NCI-H524 (cell line): ENCODE measurements at regions not wholly inside any gene's neighbourhood (a gene's known extent, or its start where the extent isn't known, plus 50 kb on each side); places are given as distances from the start of the nearest gene placed in this dataset.

ENCODE experiments used
- DNase-seq, 2 experiments: peaks; one replicate each; lab custom pipeline; 2025; lab: John Stamatoyannopoulos, UW

DNA sequence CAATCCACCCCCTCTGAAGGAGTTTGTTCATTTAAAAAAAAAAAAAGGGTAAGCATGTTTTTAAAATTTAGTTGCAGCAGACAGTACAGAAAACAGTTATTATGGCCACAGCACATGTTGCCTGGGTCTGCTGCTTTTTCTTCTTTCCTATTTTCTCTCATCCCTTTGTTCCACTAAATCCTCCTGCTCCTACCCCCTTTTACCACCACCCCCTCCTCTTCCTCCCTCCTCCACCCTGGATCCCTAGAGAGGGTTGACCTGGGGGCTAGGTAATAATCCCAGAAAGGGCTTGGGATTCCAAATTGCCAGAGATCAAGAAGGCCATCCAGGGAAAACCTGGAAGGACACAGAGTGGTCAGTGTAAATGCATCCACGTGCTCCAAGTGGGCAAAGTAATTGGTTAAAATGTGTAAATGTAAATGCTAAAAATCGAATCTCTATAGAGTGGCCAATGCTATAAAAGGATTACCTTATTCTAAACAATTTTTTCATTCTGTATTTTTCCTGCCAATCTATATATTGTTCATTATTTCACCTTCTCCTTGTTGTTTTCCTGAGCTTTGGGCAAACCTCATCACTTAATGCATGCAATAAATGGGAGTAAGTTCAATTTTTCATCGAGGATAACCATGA lies 89.0 kb upstream of the PIK3CG start:
- no peak for DNase-seq

DNA sequence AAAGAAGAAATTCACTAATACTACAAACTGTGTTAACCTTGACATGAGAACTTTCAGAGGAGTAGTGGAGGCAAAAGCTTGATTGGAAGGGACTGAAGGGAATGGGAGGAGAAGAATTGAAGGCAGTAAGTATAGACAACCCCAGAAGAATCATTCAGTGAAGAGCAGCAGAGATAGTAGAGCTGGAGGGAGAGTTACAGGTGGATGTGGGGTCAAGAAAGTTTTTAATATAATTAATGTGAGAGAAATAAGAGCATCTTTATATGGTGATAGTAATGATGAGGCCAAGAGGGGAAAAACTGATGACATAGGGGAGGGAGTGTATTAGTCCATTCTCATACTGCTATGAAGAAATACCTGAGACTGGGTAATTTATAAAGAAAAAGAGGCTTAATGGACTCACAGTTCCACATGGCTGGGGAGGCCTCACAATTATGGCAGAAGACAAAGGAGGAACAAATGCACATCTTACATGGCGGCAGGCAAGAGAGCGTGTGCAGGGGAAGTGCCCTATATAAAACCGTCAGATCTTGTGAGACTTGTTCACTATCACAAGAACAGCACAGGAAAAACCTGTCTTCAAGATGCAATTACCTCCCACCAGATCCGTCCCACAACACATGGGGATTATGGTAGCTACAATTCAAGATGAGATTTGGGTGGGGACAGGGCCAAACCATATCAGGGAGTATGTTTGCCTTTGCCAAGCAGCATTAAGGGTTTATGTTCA lies 88.3 kb upstream of the PIK3CG start:
- DNase-seq: no peak

DNA sequence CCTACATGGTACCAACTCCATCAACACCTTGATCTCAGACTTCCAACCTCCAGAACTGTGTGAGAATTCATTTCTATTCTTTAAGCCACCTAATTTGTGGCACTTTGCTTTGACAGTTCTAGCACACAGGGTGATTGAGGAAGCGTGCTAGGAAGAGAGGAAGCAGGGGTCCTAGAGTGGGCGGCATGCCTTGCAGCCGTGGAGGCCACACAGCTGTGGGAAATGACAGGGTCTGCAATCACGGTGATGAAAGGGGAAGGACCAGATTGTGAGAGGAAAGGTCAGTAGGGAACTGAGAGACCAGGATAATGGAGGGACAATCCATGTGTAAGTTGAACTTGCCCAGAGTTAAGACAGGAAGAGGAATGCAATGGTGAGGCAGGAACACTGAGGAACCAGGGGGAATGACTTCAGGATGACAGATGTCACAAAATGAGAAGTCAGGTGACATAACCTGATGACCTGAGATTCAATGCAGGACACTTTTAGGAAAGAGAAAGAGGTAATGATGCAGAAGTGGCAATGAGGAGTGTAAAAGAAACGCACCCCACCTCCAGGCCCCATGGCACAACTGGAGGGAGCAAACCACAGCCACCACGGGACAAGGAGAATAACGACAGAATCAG lies 87.3 kb upstream of the PIK3CG start:
- no peak for DNase-seq

DNA sequence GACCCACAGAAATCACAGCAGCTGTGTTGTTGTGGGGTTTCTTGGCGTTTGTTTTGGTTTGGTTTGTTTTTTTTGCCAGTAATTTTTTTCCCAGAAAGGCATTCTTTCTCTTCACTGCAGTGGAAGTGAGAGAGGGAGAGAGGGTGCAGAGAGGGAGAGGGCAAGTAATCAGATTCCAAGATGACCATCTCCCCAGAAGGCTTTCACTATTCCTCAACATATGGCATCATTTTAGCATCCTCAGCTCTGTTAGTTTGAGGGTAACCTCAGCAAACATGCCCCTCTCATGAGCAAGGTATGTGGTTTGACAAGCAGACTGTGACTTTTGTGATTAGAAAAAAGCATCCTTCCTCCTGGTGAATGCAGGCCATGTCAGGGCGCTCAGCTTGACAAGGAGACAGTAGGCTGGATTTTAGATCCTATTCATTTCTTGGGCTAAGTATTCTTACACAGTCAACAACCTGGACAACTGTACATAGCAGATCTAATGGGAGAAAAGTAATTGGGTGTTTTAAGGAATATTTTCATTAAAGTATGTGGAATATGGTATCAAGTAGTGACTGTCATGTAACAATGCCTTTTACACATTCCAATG lies 86.3 kb upstream of the PIK3CG start:
- no peak for DNase-seq

DNA sequence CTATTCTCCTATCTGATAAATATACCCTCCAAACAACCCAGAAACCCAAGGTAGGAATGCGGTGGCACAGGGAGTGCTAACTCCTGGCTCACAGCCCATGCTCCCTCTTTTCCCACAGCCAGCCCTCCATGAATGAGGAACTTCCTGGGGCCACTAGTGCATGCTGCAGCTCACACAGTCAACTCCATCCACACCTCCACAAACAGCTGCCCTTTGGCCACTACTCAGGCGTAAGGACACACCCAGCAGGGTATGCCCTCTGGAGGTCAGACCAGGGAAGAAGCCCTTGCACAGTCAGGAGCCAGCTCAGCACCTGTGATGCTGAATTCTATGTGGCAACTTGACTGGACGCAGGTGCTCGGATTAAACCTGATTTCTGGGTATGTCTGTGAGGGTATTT lies 85.2 kb upstream of the PIK3CG start:
- DNase-seq: no peak

DNA sequence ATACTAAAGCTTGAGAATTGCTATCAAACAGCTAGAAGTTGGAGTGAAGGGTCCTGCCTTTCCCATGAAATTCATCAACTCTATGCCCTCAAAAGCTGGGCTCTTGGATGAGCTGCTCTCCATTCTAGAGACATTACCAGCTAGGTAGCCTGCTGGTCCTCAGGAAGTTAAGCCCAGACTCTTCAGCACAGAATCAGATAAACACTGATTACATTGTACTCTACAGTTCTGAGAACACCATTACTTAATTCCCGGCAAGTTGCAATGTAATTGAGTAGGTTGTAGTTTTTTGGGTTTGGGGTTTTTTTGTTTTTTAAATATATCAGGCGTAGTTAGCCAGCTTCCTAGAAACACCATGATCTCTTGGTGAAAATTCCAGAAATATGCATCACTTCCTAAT lies 84.1 kb upstream of the PIK3CG start:
- no peak for DNase-seq

DNA sequence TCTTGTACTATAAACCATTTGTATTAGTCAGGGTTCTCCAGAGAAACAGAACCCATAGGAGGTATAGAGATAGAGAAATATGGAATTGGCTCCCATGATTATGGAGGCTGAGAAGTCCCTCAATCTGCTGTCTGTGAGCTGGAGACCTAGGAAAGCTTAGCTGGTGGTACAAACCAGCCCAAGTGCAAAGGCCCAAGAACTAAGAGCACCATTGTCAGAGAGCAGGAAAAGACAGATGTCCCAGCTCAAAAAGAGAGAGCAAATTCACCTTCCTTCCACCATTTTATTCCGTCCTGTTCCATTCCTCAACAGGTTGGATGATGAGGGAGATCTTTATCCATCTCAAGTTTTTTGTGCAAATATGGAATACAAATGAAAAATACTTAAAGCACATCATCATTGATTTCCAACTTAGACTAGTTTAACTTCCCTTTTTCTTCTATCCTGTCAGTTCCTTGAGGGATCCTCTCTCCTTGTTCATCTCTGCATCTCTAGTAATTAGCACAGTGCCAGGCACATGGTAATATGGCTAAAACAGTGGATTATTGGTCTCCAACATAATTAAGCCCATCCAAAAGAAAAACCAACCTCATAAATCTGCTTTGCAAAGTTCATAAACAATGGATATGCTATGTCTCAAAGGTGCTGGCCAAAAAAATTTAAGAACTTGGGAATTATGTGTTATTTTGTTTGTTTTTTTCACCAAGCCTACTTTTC lies 83.1 kb upstream of the PIK3CG start:
- DNase-seq: no peak

DNA sequence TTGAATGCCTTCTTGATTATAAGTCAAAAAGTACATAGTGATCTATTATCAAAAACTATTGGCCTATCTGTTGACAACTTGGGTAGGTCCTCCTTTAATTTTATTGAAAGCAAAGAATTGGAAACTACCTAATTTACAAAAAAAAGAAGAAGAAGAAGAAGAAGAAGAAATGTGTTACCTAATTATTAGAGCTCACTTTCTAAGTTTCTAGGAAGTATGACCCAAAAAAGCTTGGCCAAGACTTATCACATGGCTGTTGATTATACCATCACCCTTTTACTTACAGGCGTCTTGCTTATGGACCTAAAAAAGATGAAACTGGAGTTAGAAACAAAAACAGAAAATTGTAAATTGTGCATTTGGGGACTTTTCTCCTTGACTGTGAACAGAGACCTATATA lies 81.8 kb upstream of the PIK3CG start:
- DNase-seq: no peak

DNA sequence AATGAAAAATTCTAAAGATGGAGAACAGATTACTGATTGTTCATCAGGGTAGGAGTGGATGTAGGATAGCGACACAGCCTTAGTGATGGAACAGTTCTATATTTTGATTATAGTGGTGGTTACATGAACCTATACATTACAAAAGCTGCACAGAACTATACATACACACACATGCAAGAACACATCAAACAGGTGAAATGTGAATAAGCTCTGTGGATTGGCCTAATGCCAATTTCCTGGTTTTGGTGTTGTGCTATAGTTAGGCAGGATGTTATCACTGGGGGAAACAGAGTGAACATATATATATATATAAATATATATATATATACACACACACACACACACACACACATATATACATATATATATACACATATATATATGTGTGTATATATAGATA lies 76.4 kb upstream of the PIK3CG start:
- no peak for DNase-seq

DNA sequence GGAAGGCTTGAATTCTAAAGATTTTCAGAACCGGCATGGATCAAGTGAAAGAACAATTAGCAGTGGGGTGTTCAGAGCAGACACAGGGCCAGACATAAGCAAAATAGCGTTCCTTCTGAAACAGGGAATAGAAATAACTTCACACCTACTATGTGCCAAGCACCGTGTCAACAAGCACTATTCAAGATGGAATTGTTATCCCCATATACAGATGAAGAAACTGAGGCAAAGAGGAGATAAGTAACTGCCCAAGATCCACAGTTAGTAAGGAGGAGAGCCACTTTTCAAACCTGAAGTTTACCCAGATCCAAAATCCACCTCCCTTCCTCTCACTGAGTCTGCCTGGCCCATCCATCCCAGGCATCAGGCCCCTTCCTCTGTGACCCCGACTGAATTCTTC lies 73.6 kb upstream of the PIK3CG start:
- no peak for DNase-seq

DNA sequence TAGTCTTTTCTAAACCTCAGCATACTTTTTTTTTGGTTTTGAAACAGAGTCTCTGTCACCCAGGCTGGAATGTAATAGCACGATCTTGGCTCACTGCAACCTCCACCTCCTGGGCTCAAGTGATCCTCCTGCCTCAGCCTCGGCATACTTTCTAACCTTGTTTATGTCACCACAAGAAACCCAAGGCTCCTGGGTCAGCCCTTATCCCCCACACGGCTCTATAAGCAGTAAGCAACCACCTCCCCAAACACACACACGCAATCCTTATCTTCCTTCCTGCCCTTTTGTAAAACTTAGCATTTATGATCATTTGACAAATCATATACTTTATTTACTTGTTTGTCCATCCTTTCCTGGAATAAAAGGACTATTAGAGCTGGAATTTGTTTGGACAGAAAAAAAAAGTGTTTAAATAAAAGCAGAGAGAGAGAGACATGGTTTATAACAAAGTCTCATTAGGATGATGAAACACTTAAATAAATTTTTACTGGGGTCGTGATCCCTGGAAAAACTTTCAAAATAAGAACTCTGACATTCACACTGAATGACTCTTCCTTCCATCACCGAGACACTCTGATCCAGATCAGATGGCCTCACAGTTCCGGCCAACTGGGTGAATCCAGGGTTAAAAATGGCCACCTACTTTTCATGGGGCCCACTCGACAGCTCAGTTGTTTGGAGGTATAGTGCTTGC lies 72.7 kb upstream of the PIK3CG start:
- no peak for DNase-seq

DNA sequence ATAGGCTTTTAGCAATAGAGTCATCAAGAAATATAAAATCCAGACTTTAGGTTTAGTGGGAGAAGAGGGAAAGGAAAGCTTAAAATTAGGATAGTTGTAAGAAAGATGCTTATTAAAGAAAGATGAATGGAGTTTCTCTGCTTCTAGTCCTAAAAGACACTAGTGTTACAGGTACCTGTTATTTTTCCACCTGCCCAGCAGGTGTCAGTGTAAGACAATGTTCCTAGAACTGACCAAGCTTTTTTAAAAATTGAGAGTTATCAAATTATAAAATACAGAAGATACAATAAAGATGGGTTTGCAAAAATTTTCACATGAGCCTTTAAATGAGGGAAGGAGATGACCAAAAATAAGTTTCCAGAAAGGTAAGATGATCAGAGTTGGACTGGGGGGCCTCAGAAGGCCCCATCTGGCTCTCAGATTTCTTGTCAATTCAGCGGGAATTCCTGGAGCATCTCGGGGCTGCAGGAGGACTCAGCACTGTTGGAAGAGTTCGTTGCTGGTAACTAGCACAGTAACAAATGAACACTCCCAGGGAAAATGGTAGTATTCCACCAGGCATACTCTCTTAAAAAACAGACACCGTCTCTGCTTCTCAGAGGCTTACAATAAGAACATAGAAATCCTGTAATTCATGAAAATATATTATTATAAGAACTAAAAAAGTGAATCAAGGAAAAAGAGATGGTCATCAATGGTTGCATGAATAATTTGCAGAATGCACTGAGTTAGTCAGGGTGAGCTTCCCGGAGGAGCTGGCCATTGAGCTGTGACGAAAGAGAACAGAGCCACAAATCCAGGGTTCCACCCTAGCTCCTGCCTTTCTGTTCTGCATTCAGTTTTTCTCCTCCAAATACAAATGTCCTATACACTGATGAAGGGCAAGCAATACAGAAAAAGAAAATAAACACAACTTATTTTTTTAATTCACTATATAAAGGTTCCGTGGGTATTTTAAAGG lies 71.8 kb upstream of the PIK3CG start:
- peak in 1 of 2 experiments; percentile 4 for DNase-seq

DNA sequence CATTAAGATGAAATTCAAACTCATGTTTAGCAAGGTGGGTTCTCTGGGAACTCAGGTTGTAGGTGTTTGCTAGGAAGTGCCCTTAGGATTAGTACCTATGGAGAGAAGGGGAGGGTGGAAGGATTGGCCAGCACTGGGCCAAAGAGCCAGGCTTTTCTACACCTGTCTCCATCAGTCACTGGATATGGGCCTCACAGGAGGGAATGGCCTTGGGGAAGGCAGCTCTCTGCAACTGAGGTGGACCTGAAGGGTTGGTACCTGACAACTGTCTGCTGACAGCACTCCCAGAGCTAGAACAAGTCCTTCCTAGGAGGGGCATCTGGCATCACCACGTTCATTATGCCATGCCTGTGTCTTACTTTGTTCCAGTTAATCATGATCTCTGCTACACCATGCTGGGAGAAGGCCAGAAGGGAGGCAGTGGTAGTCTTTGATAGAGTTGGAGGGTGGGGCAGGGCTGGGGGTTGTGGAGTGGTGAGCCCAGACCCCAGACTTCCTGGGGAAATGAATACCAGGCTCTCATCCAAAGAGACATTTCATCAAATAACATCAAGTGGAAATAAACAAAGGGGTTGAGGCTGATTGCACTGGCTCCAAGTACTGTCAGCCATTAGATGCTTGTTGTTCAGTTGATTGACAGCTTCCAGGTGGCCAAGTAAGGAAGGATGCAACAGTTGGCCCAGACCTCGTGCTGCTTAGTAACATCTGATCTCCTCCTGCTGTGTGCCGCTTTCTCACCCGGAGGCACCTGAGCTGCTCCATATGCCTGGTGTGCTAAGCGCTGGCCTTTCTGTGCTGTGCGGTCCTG lies 70.6 kb upstream of the PIK3CG start:
- peak; percentile 23 to 50 for DNase-seq

DNA sequence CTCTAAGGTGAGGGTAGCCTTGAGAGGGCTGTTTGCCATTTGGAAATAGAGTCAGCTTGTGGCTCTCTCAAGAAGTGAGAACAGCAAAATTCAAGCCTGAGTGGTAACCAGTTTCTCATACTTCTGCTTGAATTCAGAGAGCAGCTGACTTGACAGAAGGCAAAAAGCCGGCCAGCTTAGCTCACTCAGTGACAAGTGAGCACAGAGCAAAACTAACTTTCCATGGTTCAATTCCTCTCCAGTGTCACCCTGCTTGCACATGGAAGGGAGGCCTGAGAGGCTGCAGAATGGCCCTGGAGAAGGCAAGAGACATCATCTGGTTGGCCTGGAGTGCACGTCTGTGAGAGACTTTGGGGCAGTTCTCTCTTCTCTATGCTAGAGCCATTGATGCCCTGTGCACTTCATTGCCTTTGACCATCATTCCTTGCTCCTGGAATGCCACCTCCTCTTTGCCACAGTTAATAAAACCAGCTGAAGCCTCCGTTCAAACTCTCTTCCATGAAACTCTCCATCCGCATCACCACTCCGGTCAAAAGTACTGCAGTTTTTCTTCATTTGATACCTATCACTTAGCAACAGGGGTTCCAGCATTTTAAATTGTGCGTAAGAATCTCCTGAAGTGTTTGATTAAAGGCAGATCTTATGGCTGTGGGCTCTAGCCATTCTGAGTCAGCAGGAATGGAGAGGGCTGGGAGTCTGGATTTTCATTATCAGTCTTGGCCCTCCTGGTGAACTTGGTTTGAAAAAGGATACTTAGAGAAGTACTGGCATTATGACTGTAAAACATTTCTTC lies 69.8 kb upstream of the PIK3CG start:
- no peak for DNase-seq

DNA sequence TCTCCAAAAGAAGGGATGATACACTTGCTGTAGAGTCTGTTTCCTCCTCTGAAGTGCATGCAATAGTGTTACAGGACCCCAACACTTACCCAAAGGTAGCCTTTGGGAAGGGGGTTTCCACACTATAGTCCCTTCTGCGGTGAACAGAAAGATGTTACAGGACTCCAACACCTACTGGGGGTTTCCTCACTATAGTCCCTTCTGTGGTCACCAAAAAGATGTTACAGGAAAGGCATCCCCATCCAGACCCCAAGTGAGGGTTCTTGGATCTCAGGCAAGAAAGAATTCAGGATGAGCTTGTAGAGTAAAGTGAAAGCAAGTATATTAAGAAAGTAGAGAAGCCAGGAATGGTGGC lies 69.2 kb upstream of the PIK3CG start:
- DNase-seq: no peak

DNA sequence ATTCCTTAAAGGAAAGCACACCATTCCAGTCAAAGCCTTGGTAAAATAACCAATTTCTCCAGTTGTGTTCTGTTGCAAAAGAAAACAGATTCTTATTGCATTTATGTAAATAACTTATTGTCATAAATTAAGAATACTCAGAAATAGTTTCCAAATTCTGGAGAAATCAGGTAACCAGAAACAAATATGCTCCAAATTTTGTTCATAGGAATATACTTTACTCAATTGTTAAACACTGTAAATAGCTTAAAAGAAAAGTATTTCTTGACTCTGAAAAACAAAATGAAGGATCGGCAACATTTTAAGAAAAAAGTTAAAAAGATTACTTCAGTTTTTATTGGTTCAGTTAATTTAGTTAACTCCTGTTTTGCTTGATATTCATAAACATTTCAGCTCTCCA lies 67.1 kb upstream of the PIK3CG start:
- DNase-seq: no peak

DNA sequence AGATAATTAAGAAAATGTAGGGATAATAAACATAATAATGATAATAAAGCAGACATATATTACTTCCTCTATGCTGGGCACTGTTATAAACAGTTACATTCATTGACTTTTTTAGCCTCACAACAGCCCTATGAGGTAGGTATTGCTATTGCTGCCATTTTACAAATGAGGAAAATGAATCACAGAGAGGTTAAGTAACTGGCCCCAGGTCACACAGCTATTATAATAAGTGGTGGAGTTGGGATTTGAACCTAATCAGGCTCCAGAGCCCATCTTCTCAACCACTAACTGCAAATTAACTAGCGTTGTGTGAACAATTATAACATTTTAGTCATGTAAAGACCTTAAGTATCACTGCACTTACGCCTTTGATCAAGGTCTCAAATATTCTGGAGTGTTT lies 62.5 kb upstream of the PIK3CG start:
- DNase-seq: no peak

DNA sequence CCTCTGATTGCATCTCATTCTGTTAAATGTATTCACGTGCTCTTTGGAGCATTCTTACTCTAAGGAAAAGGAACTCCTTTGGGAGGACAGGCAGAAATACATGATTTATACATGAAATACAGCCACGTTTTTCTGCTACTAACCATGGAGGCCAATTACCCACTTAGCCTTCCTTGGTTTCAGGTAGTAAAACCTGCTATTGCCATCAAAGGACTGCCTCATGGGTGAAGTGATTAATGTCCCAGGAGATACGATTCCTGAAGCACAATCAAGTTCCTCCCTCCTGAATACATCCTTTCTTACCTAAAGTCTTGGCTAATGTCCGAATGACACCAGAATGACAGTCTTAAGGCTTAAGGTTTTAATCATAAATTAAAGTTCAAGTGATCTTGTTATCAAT lies 58.5 kb upstream of the PIK3CG start:
- no peak for DNase-seq

DNA sequence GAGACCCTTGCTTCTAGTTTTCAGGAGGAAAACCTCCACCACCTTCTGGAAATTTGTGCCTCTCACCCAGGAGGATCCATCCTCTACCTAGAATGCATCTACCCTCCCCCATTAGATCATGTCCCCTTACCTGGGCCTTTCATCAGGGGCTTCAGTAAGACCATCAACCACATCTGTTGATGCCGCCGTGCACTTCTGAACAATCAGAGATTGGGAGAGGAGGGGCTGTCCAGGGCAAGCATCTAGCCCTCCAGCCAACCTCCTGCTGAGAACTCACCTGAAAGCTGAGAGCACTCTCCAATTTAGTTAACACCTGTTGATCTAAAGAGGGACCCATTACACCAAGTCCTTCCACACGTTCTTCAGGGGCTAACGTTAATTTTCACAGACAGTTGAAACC lies 57.6 kb upstream of the PIK3CG start:
- DNase-seq: no peak
